ENCODE measurements at regions not wholly inside any gene's neighbourhood (a gene's known extent, or its start where the extent isn't known, plus 50 kb on each side); places are given as distances from the start of the nearest gene placed in this dataset.

GRCh38 chr2:128452536-128453530 is 134.2 kb upstream of the HS6ST1 start:
- Histone ChIP-seq H3K27ac (ENCODE audit: poor library complexity, severe bottlenecking) (no peak overlapping the region), H3K36me3 (ENCODE audit: low read depth) (no peaks in the 10 kb centered on the region), H3K4me3 (ENCODE audit: severe bottlenecking) (no peak overlapping the region), H3K9me3 (ENCODE audit: severe bottlenecking) (no peaks in the 10 kb centered on the region), H3K27me3 (ENCODE audit: insufficient read depth, poor library complexity, severe bottlenecking) (no peaks in the 10 kb centered on the region), H3K4me1 (ENCODE audit: insufficient read depth, poor library complexity, severe bottlenecking) (no peaks in the 10 kb centered on the region)
- DNase-seq (ENCODE audit: low spot score) = no peak
- no peak for ATAC-seq (ENCODE audit: low read depth)
- no peak for TF ChIP-seq CTCF (IDR thresholded peaks at IDR 0.05; ENCODE audit: poor library complexity, severe bottlenecking)

- ATAC-seq (ENCODE audit: low read depth) (no peak), DNase-seq (ENCODE audit: low spot score) (peak; percentile 27)
- Histone ChIP-seq H3K4me3 (ENCODE audit: severe bottlenecking) (no peak overlapping the region), H3K9me3 (ENCODE audit: severe bottlenecking) (no peaks in the 10 kb centered on the region), H3K36me3 (ENCODE audit: low read depth) (no peaks in the 10 kb centered on the region), H3K4me1 (ENCODE audit: insufficient read depth, poor library complexity, severe bottlenecking) (no peaks in the 10 kb centered on the region), H3K27ac (ENCODE audit: poor library complexity, severe bottlenecking) (no peak overlapping the region), H3K27me3 (ENCODE audit: insufficient read depth, poor library complexity, severe bottlenecking) (no peaks in the 10 kb centered on the region)
- no peak for TF ChIP-seq CTCF (IDR thresholded peaks at IDR 0.05; ENCODE audit: poor library complexity, severe bottlenecking)
Observed at GRCh38 chr2:128454980-128455720, 136.5 kb upstream of the HS6ST1 start.

- H3K36me3 ChIP-seq (ENCODE audit: low read depth) = no peaks in the 10 kb centered on the region
- H3K4me3 ChIP-seq (ENCODE audit: severe bottlenecking) = no peak overlapping the region
- TF ChIP-seq CTCF (IDR thresholded peaks at IDR 0.05; ENCODE audit: poor library complexity, severe bottlenecking) = no peak
- no peak for ATAC-seq (ENCODE audit: low read depth)
- H3K4me1 ChIP-seq (ENCODE audit: insufficient read depth, poor library complexity, severe bottlenecking) = no peaks in the 10 kb centered on the region
- H3K27me3 ChIP-seq (ENCODE audit: insufficient read depth, poor library complexity, severe bottlenecking) = no peaks in the 10 kb centered on the region
- H3K9me3 ChIP-seq (ENCODE audit: severe bottlenecking) = no peaks in the 10 kb centered on the region
- no peak overlapping the region for H3K27ac ChIP-seq (ENCODE audit: poor library complexity, severe bottlenecking)
- no peak for DNase-seq (ENCODE audit: low spot score)
Observed at GRCh38 chr2:128455721-128456050, 137.0 kb upstream of the HS6ST1 start.

- Histone ChIP-seq H3K4me1 (ENCODE audit: insufficient read depth, poor library complexity, severe bottlenecking) (no peaks in the 10 kb centered on the region), H3K27me3 (ENCODE audit: insufficient read depth, poor library complexity, severe bottlenecking) (no peaks in the 10 kb centered on the region), H3K4me3 (ENCODE audit: severe bottlenecking) (no peak overlapping the region), H3K36me3 (ENCODE audit: low read depth) (no peaks in the 10 kb centered on the region), H3K9me3 (ENCODE audit: severe bottlenecking) (no peaks in the 10 kb centered on the region), H3K27ac (ENCODE audit: poor library complexity, severe bottlenecking) (no peak overlapping the region)
- no peak for TF ChIP-seq CTCF (IDR thresholded peaks at IDR 0.05; ENCODE audit: poor library complexity, severe bottlenecking)
- no peak for ATAC-seq (ENCODE audit: low read depth)
- DNase-seq (ENCODE audit: low spot score) = no peak
Observed at GRCh38 chr2:128456281-128456680, 137.6 kb upstream of the HS6ST1 start.
